ENCODE measurements at regions not wholly inside any gene's neighbourhood (a gene's known extent, or its start where the extent isn't known, plus 50 kb on each side); places are given as distances from the start of the nearest gene placed in this dataset.

- H3K9me3 ChIP-seq (ENCODE audit: control insufficient read depth, insufficient read depth, low read depth, low read length) = no peaks in the 10 kb centered on the region
- no peak overlapping the region for H3K27ac ChIP-seq (ENCODE audit: low read length)
- H3K36me3 ChIP-seq (ENCODE audit: control insufficient read depth, insufficient read depth, low read length) = no peaks in the 10 kb centered on the region
- no peak for ATAC-seq
- no peak for TF ChIP-seq POLR2AphosphoS5 (IDR thresholded peaks at IDR 0.05; ENCODE audit: low read depth, low read length)
- TF ChIP-seq REST (IDR thresholded peaks at IDR 0.05; ENCODE audit: insufficient read depth in 1 of 2, low read depth in 2 of 2, low read length in 1 of 2) = no peak
- no peak for TF ChIP-seq TCF7L2 (IDR thresholded peaks at IDR 0.05; ENCODE audit: low read depth, low read length)
- TF ChIP-seq, protein P1, sequence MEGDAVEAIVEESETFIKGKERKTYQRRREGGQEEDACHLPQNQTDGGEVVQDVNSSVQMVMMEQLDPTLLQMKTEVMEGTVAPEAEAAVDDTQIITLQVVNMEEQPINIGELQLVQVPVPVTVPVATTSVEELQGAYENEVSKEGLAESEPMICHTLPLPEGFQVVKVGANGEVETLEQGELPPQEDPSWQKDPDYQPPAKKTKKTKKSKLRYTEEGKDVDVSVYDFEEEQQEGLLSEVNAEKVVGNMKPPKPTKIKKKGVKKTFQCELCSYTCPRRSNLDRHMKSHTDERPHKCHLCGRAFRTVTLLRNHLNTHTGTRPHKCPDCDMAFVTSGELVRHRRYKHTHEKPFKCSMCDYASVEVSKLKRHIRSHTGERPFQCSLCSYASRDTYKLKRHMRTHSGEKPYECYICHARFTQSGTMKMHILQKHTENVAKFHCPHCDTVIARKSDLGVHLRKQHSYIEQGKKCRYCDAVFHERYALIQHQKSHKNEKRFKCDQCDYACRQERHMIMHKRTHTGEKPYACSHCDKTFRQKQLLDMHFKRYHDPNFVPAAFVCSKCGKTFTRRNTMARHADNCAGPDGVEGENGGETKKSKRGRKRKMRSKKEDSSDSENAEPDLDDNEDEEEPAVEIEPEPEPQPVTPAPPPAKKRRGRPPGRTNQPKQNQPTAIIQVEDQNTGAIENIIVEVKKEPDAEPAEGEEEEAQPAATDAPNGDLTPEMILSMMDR (IDR thresholded peaks at IDR 0.05) = no peak
- TF ChIP-seq SIN3A (IDR thresholded peaks at IDR 0.05; ENCODE audit: borderline replicate concordance, insufficient read depth, low read depth, low read length) = no peak
- CTCF ChIA-PET = no interaction called here
- H3K4me1 ChIP-seq (ENCODE audit: control insufficient read depth, insufficient read depth, low read length) = no peaks in the 10 kb centered on the region
- in situ Hi-C loops (cut with HindIII; ENCODE audit: low pct_unique_long_range_greater_than_20kb, low sequenced_read_pairs) = no loop called here
- no peak for DNase-seq (ENCODE audit: low read depth, low spot score)
- POLR2A ChIA-PET = no interaction called here
- H3K4me3 ChIP-seq (ENCODE audit: low read depth in 2 of 2, low read length in 2 of 2) = no peak overlapping the region
- no TSS peak for BruUV-seq (replicated peaks)
- intact Hi-C loops (cut with micrococcal nuclease; ENCODE audit: unreplicated experiment) = no loop called here
- H3K27me3 ChIP-seq (ENCODE audit: control insufficient read depth, insufficient read depth, low read length) = no peaks in the 10 kb centered on the region
Observed at GRCh38 chr2:189297446-189297845, 117.9 kb upstream of the COL5A2 start.

- DNase-seq (ENCODE audit: low read depth, low spot score) = no peak
- no peaks in the 10 kb centered on the region for H3K4me1 ChIP-seq (ENCODE audit: control insufficient read depth, insufficient read depth, low read length)
- no peak for TF ChIP-seq REST (IDR thresholded peaks at IDR 0.05; ENCODE audit: insufficient read depth in 1 of 2, low read depth in 2 of 2, low read length in 1 of 2)
- TF ChIP-seq, protein P1 (IDR thresholded peaks at IDR 0.05) = no peak
- no peak for TF ChIP-seq POLR2AphosphoS5 (IDR thresholded peaks at IDR 0.05; ENCODE audit: low read depth, low read length)
- no peak for TF ChIP-seq TCF7L2 (IDR thresholded peaks at IDR 0.05; ENCODE audit: low read depth, low read length)
- no peak for TF ChIP-seq SIN3A (IDR thresholded peaks at IDR 0.05; ENCODE audit: borderline replicate concordance, insufficient read depth, low read depth, low read length)
- BruUV-seq (replicated peaks) = no TSS peak
- H3K27me3 ChIP-seq (ENCODE audit: control insufficient read depth, insufficient read depth, low read length) = no peaks in the 10 kb centered on the region
- intact Hi-C loops (cut with micrococcal nuclease; ENCODE audit: unreplicated experiment) (no loop called here), in situ Hi-C loops (cut with HindIII; ENCODE audit: low pct_unique_long_range_greater_than_20kb, low sequenced_read_pairs) (no loop called here)
- ATAC-seq = no peak
- H3K9me3 ChIP-seq (ENCODE audit: control insufficient read depth, insufficient read depth, low read depth, low read length) = no peaks in the 10 kb centered on the region
- H3K27ac ChIP-seq (ENCODE audit: low read length) = no peak overlapping the region
- CTCF ChIA-PET = no interaction called here
- H3K36me3 ChIP-seq (ENCODE audit: control insufficient read depth, insufficient read depth, low read length) = no peaks in the 10 kb centered on the region
- POLR2A ChIA-PET = no interaction called here
- no peak overlapping the region for H3K4me3 ChIP-seq (ENCODE audit: low read depth in 2 of 2, low read length in 2 of 2)
Observed at GRCh38 chr2:189298038-189298437, 118.5 kb upstream of the COL5A2 start.

Data from Panc1 (cell line).